Peyer's patch (tissue), 4 donors: ENCODE measurements at regions not wholly inside any gene's neighbourhood (a gene's known extent, or its start where the extent isn't known, plus 50 kb on each side); places are given as distances from the start of the nearest gene placed in this dataset.

ENCODE experiments used
- CTCF ChIP-seq, 6 experiments: fragments of 450-650 bp in 4 of 6; fragments of 200-600 bp in 2 of 6; sonication (generic) in 1 of 6; IDR thresholded peaks; one replicate each; pipeline ENCODE4 v1.5.1; 2017 to 2019; ENCODE audit warnings: antibody characterized with exemption in 6 of 6, mild to moderate bottlenecking in 3 of 6, moderate library complexity in 1 of 6
- POLR2A ChIP-seq, 2 donors: fragments of 450-650 bp; IDR thresholded peaks; one replicate each; pipeline ENCODE4 v1.5.1; 2017; ENCODE audit warnings: antibody characterized with exemption in 2 of 2, mild to moderate bottlenecking in 2 of 2, moderate library complexity in 2 of 2

- TF ChIP-seq CTCF (IDR thresholded peaks at IDR 0.05) (no peak), POLR2A (IDR thresholded peaks at IDR 0.05) (no peak)
Measured at GRCh38 chr20:56187534-56188165, 60.9 kb upstream of the MC3R start.
